GM12872 (cell line): ENCODE measurements at regions not wholly inside any gene's neighbourhood (a gene's known extent, or its start where the extent isn't known, plus 50 kb on each side); places are given as distances from the start of the nearest gene placed in this dataset.

Source experiments
- TF ChIP-seq, protein P1 (sequence below): IDR thresholded peaks from 3 replicates; pipeline ENCODE4 v1.5.1; 2011; ENCODE audit warnings: low read depth, mild to moderate bottlenecking, low read length, moderate library complexity; ENCODE audit not compliant: insufficient read depth

DNA sequence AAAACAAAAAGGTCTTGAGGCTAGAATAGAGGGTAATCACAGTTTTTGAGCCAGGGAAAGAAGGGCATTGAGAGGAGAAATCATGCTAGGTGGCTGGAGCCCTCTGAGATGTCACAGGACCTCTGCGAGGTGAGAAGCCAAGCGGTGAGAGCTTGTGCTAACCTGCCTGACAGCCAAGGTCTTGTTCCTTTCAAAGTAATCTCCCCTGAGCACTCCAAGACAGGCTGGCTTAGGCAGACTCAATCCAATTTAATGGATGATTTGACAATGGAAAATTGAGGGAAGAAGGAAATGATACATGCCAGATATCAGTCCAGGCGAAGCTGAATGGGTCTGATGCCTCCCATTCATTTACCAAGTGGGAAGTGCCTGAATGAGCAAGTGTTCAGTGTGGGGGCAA, 311.9 kb upstream of the PTBP2 start:
- TF ChIP-seq, protein P1, sequence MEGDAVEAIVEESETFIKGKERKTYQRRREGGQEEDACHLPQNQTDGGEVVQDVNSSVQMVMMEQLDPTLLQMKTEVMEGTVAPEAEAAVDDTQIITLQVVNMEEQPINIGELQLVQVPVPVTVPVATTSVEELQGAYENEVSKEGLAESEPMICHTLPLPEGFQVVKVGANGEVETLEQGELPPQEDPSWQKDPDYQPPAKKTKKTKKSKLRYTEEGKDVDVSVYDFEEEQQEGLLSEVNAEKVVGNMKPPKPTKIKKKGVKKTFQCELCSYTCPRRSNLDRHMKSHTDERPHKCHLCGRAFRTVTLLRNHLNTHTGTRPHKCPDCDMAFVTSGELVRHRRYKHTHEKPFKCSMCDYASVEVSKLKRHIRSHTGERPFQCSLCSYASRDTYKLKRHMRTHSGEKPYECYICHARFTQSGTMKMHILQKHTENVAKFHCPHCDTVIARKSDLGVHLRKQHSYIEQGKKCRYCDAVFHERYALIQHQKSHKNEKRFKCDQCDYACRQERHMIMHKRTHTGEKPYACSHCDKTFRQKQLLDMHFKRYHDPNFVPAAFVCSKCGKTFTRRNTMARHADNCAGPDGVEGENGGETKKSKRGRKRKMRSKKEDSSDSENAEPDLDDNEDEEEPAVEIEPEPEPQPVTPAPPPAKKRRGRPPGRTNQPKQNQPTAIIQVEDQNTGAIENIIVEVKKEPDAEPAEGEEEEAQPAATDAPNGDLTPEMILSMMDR = no peak

DNA sequence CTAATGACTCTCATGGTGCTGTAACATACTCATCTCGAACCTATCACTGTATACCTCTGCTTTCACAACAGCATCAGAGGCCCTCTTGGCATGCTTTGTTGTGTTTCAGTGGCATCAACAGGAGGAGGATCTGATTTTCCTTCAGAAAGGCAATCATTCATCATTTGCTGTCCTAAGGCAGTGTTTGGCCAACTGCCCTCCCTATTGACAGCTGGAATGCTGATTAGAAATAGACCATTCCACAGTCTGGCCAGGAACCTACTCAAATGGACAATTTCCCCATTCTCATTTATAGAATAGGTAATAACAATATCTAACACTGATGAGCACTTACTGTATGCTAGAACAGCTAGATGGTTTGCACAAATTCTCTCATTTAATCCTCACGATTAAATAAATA, 310.6 kb upstream of the PTBP2 start:
- TF ChIP-seq, protein P1 = no peak

DNA sequence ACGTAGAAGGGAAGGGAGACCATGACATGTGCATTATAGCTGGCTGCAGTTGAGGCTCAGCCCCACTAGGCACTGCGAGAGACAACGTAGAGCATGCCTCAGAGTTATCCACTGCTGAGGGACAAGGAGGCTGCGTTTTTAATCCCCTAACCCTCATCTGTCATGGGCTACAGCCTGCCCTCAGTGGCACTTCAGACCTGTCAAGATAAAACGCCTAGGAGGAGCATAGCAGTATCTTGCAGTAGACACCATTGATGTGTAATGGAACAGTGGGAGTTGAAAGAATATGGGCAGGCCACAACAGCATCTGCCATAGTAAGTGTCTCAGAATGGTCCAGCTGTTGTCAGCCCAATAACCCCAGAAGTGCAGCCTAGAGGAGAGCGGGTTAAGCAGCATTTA, 307.0 kb upstream of the PTBP2 start:
- TF ChIP-seq, protein P1 = no peak

DNA sequence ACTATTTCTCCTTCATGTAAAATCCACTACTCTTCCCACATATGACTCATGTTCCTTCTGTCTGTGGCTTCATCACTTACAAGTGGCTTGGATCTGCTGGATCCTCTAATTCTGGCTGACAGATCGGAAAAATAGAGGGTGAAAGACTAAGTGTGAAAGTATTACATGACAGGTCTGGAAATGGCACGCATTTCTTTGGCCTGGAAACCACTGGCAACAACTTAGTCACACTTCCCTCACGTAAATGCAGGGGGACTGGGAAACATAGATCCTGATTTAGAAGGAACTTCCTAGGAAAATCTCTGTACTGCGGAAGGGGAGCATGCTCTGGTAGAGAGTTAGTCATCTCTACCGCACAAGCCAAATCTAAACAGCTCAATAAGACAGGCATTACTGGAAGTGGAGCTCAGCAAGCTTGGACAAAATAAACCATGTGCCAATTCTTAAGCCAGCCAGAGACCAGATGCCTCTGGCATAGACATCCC, 305.4 kb upstream of the PTBP2 start:
- TF ChIP-seq, protein P1 = no peak

DNA sequence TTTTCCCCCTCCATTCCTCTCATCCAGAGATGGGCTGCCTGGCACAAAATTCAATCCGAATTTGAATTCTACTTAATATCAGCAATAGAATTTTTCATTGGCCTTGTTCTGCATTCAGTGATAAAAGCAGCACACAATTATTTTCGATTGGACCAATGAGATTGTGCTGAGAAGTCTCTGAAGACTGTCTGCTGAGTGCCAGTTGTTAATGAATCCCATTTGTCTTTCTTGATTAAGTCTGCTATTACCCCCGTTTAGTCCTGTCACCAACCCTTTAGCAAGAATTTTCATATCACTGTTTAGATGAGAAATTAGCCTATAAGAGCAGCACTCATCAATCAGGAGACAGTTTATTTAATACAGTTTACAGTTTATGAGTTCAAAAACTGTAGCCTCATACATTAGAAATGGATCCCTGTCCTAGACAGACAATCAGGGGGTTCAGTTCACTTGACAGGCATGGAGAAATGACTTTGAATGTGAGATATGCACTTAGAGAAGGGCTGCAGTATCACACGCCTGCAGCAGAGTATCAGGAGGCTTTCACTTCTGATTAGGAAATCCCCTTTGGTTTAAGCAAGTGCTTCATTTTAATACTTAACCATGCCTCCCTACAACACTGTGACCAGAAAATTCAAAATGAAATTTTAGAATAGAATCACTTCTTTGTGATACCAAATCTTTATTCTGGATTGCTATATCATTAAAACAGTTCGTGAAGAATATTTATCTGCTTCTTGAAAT, 304.7 kb upstream of the PTBP2 start:
- TF ChIP-seq, protein P1 = no peak

DNA sequence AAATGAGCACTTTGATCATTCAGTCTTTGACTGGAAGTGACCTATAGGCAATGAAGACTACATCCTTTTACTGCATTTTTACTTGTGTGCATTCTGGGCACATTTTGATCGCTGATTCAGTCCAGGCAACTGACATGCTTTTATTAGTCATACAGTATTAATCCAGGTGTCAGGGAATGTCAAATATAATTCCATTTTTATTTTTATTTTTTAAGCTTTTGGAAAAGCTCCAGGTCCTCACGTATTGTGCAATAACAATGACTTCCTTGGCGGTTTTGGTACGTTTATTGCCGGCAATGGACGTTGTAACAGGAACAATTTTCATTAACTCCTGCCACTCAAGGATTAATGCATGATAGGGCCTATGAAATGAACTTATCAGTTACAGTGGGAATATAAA, 302.6 kb upstream of the PTBP2 start:
- TF ChIP-seq, protein P1 = no peak

DNA sequence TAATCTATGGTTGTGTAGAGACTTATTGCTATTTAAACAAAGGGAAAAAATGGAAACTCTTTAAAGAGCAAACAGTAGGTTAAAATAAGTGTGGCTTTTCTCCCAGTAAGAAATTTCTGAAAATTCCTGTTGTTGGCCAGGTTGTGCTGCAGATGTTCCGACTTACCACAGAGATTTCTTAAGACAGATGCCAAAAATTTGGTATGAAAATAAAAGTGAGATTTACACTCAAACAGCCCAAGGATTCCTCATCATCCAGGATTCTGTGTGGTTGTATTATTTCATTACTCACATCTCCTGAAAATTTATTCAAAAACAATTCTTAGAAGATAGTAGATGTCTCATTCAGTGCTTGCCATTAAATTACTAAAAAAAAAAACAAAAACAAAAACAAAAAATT, 296.7 kb upstream of the PTBP2 start:
- TF ChIP-seq, protein P1 = no peak
